Neuronal stem cell (in vitro differentiated cells): ENCODE measurements at regions not wholly inside any gene's neighbourhood (a gene's known extent, or its start where the extent isn't known, plus 50 kb on each side); places are given as distances from the start of the nearest gene placed in this dataset.
"Not testable (repeated sequence)": the region's sequence is repeated elsewhere in the genome, so short reads cannot be mapped to it uniquely, and the experiment has no call there.

Source experiments
- DNase-seq: peaks from one replicate; pipeline ENCODE4 v3.0.0-alpha.2; 2013; ENCODE audit warnings: low spot score
- H2AFZ ChIP-seq: one replicate; pipeline ENCODE4 v1.6.1; 2013; ENCODE audit warnings: mild to moderate bottlenecking, low read length, inconsistent platforms
- H2AK5ac ChIP-seq: 2 replicates; pipeline ENCODE4 v1.6.1; 2013; ENCODE audit warnings: low read depth, mild to moderate bottlenecking, inconsistent platforms, low read length, moderate library complexity, mixed read lengths
- H2BK120ac ChIP-seq: 2 replicates; pipeline ENCODE4 v1.6.1; 2013; ENCODE audit warnings: low read depth, mild to moderate bottlenecking, inconsistent platforms, low read length, moderate library complexity, mixed read lengths
- H2BK12ac ChIP-seq: one replicate; pipeline ENCODE4 v1.6.1; 2013; ENCODE audit warnings: low read length, inconsistent platforms
- H2BK15ac ChIP-seq: 2 replicates; pipeline ENCODE4 v1.6.1; 2013; ENCODE audit warnings: mild to moderate bottlenecking, low read length, inconsistent platforms, mixed read lengths
- H2BK5ac ChIP-seq: one replicate; pipeline ENCODE4 v1.6.1; 2013; ENCODE audit warnings: inconsistent platforms, mild to moderate bottlenecking, low read length, moderate library complexity
- H3K14ac ChIP-seq: one replicate; pipeline ENCODE4 v1.6.1; 2013; ENCODE audit warnings: low read length, inconsistent platforms
- H3K18ac ChIP-seq: 2 replicates; pipeline ENCODE4 v1.6.1; 2013; ENCODE audit warnings: low read length, inconsistent platforms
- H3K23ac ChIP-seq: 2 replicates; pipeline ENCODE4 v1.6.1; 2013; ENCODE audit warnings: low read depth, mild to moderate bottlenecking, mixed read lengths, low read length, inconsistent platforms; ENCODE audit not compliant: poor library complexity
- H3K27ac ChIP-seq: replicated peaks from 3 replicates; pipeline ENCODE4 v1.5.1; 2013; ENCODE audit warnings: low read length, inconsistent platforms
- H3K27me3 ChIP-seq, 3 experiments: 2 replicates each; pipeline ENCODE4 v1.6.1; 2013; ENCODE audit warnings: low read length in 3 of 3, mild to moderate bottlenecking in 2 of 3, inconsistent platforms in 1 of 3, low read depth in 1 of 3, mixed read lengths in 1 of 3, moderate library complexity in 1 of 3; ENCODE audit not compliant: control insufficient read depth in 3 of 3, insufficient read depth in 3 of 3
- H3K36me3 ChIP-seq, 2 donors: replicated peaks in 1 of 2; 2 replicates each; pipeline ENCODE4 v1.6.1; 2013; ENCODE audit warnings: low read length in 2 of 2; ENCODE audit not compliant: control insufficient read depth in 2 of 2, insufficient read depth in 2 of 2
- H3K4ac ChIP-seq: 2 replicates; pipeline ENCODE4 v1.6.1; 2013; ENCODE audit warnings: inconsistent platforms, mild to moderate bottlenecking, low read length, moderate library complexity
- H3K4me1 ChIP-seq, 2 donors: 1 replicate in 1 of 2; 2 replicates in 1 of 2; pipeline ENCODE4 v1.6.1; 2013; ENCODE audit warnings: low read length in 2 of 2, low read depth in 1 of 2; ENCODE audit not compliant: control insufficient read depth in 2 of 2, insufficient read depth in 1 of 2
- H3K4me2 ChIP-seq: one replicate; pipeline ENCODE4 v1.6.1; 2013; ENCODE audit warnings: mild to moderate bottlenecking, low read length, inconsistent platforms; ENCODE audit not compliant: insufficient read depth, poor library complexity, severe bottlenecking
- H3K4me3 ChIP-seq, 2 donors: 2 replicates each; pipeline ENCODE4 v1.5.1; 2013; ENCODE audit warnings: low read length in 2 of 2, mild to moderate bottlenecking in 2 of 2, inconsistent platforms in 1 of 2, moderate library complexity in 1 of 2
- H3K79me1 ChIP-seq: one replicate; pipeline ENCODE4 v1.6.1; 2013; ENCODE audit warnings: low read depth, mild to moderate bottlenecking, inconsistent platforms, low read length, moderate library complexity
- H3K9ac ChIP-seq: one replicate; pipeline ENCODE4 v1.6.1; 2013; ENCODE audit warnings: mild to moderate bottlenecking, low read depth, low read length, inconsistent platforms; ENCODE audit not compliant: poor library complexity
- H3K9me3 ChIP-seq, 2 donors: replicated peaks in 1 of 2; 2 replicates each; pipeline versions ENCODE3 to v1.6.1; 2013; ENCODE audit warnings: low read length in 2 of 2, mild to moderate bottlenecking in 2 of 2, inconsistent platforms in 1 of 2, low read depth in 1 of 2, mixed read lengths in 1 of 2, moderate library complexity in 1 of 2; ENCODE audit not compliant: control insufficient read depth in 2 of 2, insufficient read depth in 1 of 2
- H4K8ac ChIP-seq: one replicate; pipeline ENCODE4 v1.6.1; 2013; ENCODE audit warnings: low read depth, mild to moderate bottlenecking, inconsistent platforms, low read length, moderate library complexity
- H4K91ac ChIP-seq: one replicate; pipeline ENCODE4 v1.6.1; 2013; ENCODE audit warnings: low read length, low read depth, mild to moderate bottlenecking, inconsistent platforms; ENCODE audit not compliant: poor library complexity
- WGBS, 2 donors: extraction: QIAGEN DNeasy Blood & Tissue Kit; methylation state at CpG; one replicate each; pipeline ENCODE4 v1.1.7; 2013; ENCODE audit warnings: missing lambda C conversion rate in 2 of 2, mixed read lengths in 1 of 2; ENCODE audit not compliant: insufficient read length in 2 of 2, insufficient replicate concordance in 1 of 2; ENCODE audit errors: extremely low coverage in 2 of 2; 5-methylcytosine and 5-hydroxymethylcytosine counted together

- H3K18ac ChIP-seq, H3K4me2 ChIP-seq, H3K4me3 ChIP-seq, H3K4ac ChIP-seq, H3K36me3 ChIP-seq, DNase-seq, H4K91ac ChIP-seq, H2BK15ac ChIP-seq, H2BK120ac ChIP-seq, H3K27me3 ChIP-seq, H3K9ac ChIP-seq, H3K79me1 ChIP-seq, H2BK5ac ChIP-seq, H2AFZ ChIP-seq, H3K14ac ChIP-seq, H3K4me1 ChIP-seq, H3K23ac ChIP-seq, H3K9me3 ChIP-seq, H3K27ac ChIP-seq, H2AK5ac ChIP-seq, H4K8ac ChIP-seq, H2BK12ac ChIP-seq: not testable (repeated sequence)
- no CpG with 5 or more reads among the region's 1 CpG for WGBS, 2 donors
Measured at GRCh38 chr1:121066925-121067324, 117.2 kb downstream of the FAM72B start.

- H3K9me3 ChIP-seq, H3K9ac ChIP-seq, H4K8ac ChIP-seq, H2AFZ ChIP-seq, H3K4me3 ChIP-seq, H2BK120ac ChIP-seq, DNase-seq, H2BK5ac ChIP-seq, H3K4me2 ChIP-seq, H2BK15ac ChIP-seq, H4K91ac ChIP-seq, H3K79me1 ChIP-seq, H3K18ac ChIP-seq, H3K23ac ChIP-seq, H3K14ac ChIP-seq, H3K27ac ChIP-seq, H3K36me3 ChIP-seq, H3K4me1 ChIP-seq, H2AK5ac ChIP-seq, H3K27me3 ChIP-seq, H2BK12ac ChIP-seq, H3K4ac ChIP-seq: not testable (repeated sequence)
- no CpG with 5 or more reads among the region's 1 CpG for WGBS, 2 donors
Measured at GRCh38 chr1:121068738-121069499, 115.2 kb downstream of the FAM72B start.

GRCh38 chr1:121073852-121074251 lies 110.3 kb downstream of the FAM72B start:
- not testable (repeated sequence) for H3K27ac ChIP-seq, H2BK5ac ChIP-seq, H3K14ac ChIP-seq, H3K4me1 ChIP-seq, H3K23ac ChIP-seq, H2BK120ac ChIP-seq, H2AFZ ChIP-seq, H3K4me3 ChIP-seq, H3K9me3 ChIP-seq, H2BK12ac ChIP-seq, H2AK5ac ChIP-seq, DNase-seq, H3K4me2 ChIP-seq, H3K79me1 ChIP-seq, H4K91ac ChIP-seq, H3K36me3 ChIP-seq, H3K9ac ChIP-seq, H3K27me3 ChIP-seq, H4K8ac ChIP-seq, H3K18ac ChIP-seq, H3K4ac ChIP-seq, H2BK15ac ChIP-seq
- no CpG with 5 or more reads among the region's 1 CpG for WGBS, 2 donors

GRCh38 chr1:121075254-121075805 lies 108.8 kb downstream of the FAM72B start:
- not testable (repeated sequence) for H2AFZ ChIP-seq, H3K4me3 ChIP-seq, H3K18ac ChIP-seq, H4K8ac ChIP-seq, H3K9me3 ChIP-seq, H2BK120ac ChIP-seq, H3K14ac ChIP-seq, H3K4me1 ChIP-seq, DNase-seq, H2AK5ac ChIP-seq, H3K36me3 ChIP-seq, H3K9ac ChIP-seq, H3K4me2 ChIP-seq, H3K27me3 ChIP-seq, H3K23ac ChIP-seq, H2BK5ac ChIP-seq, H4K91ac ChIP-seq, H2BK12ac ChIP-seq, H2BK15ac ChIP-seq, H3K4ac ChIP-seq, H3K27ac ChIP-seq, H3K79me1 ChIP-seq
- no CpG with 5 or more reads among the region's 3 CpGs for WGBS, 2 donors
